T-helper 1 cell treated with Interleukin-12 subunit alpha and Interleukin-12 subunit beta and Interleukin-4 antibody, amounts not matched to agents 30 μg/mL and 1 μg/mL, for 36 hours (primary cell): ENCODE measurements at regions not wholly inside any gene's neighbourhood (a gene's known extent, or its start where the extent isn't known, plus 50 kb on each side); places are given as distances from the start of the nearest gene placed in this dataset.

ENCODE experiments used
- H3K27ac Mint-ChIP-seq: one replicate; pipeline ENCODE4 v1.8.0; 2021; ENCODE audit warnings: mild to moderate bottlenecking, mixed read lengths
- H3K27me3 Mint-ChIP-seq: one replicate; pipeline ENCODE4 v1.8.0; 2021; ENCODE audit warnings: low read depth, mixed read lengths
- H3K36me3 Mint-ChIP-seq: one replicate; pipeline ENCODE4 v1.8.0; 2021; ENCODE audit warnings: low read depth, mixed read lengths
- H3K4me1 Mint-ChIP-seq: one replicate; pipeline ENCODE4 v1.8.0; 2021; ENCODE audit warnings: low read depth, mixed read lengths
- H3K4me3 Mint-ChIP-seq: one replicate; pipeline ENCODE4 v1.8.0; 2021; ENCODE audit warnings: mild to moderate bottlenecking, moderate library complexity, mixed read lengths
- H3K9me3 Mint-ChIP-seq: one replicate; pipeline ENCODE4 v1.8.0; 2021; ENCODE audit warnings: mixed read lengths

- Mint-ChIP-seq H3K27me3 (no peaks in the 10 kb centered on the region), H3K9me3 (peaks cover 12% of the 10 kb centered on the region), H3K4me3 (no peak overlapping the region), H3K4me1 (no peaks in the 10 kb centered on the region), H3K36me3 (no peaks in the 10 kb centered on the region), H3K27ac (no peak overlapping the region)
These were observed 216.0 kb downstream of the RAB28 start for GRCh38 chr4:13268165-13268564.

- Mint-ChIP-seq H3K36me3 (no peaks in the 10 kb centered on the region), H3K4me3 (no peak overlapping the region), H3K9me3 (peaks cover 12% of the 10 kb centered on the region), H3K27ac (no peak overlapping the region), H3K27me3 (no peaks in the 10 kb centered on the region), H3K4me1 (no peaks in the 10 kb centered on the region)
These were observed 217.0 kb downstream of the RAB28 start for GRCh38 chr4:13267091-13267490.

- H3K9me3 Mint-ChIP-seq = peaks cover 12% of the 10 kb centered on the region
- H3K27ac Mint-ChIP-seq = no peak overlapping the region
- H3K4me3 Mint-ChIP-seq = no peak overlapping the region
- H3K4me1 Mint-ChIP-seq = no peaks in the 10 kb centered on the region
- no peaks in the 10 kb centered on the region for H3K27me3 Mint-ChIP-seq
- no peaks in the 10 kb centered on the region for H3K36me3 Mint-ChIP-seq
These were observed 217.5 kb downstream of the RAB28 start for GRCh38 chr4:13266687-13267086.

DNA sequence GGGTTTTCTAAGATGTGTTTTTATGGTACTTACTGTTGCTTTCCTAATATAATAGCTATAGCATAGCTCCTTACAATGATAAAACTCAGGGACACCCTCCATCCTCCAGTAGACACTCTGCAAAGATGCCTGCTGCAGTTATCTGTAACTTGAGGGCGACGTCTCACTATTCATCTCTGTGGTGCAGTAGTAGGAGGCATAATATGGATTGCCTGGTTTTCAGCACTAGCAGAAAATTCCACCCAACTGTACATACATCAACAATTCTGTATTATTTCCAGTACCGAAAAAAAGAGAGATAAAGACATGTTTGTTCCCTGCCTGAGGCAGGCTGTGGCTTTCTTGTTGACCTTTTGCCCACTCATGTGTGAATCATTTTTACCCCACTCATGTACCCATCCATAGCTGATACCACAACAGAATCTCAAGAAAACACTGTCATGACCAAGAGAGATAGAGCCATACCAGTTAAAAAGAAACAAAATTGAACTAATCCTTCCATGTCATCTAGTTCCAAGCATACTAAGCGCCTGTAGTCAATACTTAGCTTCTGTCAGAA, 220.1 kb downstream of the RAB28 start:
- no peak overlapping the region for H3K4me3 Mint-ChIP-seq
- no peak overlapping the region for H3K27ac Mint-ChIP-seq
- H3K36me3 Mint-ChIP-seq = no peaks in the 10 kb centered on the region
- H3K27me3 Mint-ChIP-seq = no peaks in the 10 kb centered on the region
- H3K4me1 Mint-ChIP-seq = no peaks in the 10 kb centered on the region
- peaks cover 4% of the 10 kb centered on the region for H3K9me3 Mint-ChIP-seq

DNA sequence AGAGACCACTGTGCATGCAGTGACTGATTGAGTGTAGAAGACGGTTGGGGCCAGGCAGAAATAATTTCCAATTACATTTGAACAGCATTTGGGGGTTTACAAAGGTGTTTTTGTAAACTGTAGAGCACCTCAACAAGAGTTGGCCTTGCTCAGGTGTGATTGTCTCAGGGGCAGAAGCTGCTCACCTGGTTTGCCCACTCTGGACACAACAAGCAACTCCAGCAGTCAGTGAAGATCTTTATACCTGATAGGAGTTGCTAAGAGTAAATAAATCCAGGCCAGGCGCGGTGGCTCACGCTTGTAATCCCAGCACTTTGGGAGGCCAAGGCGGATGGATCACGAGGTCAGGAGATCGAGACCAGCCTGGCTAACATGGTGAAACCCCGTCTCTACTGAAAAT, 221.3 kb downstream of the RAB28 start:
- H3K27ac Mint-ChIP-seq = no peak overlapping the region
- peaks cover 4% of the 10 kb centered on the region for H3K9me3 Mint-ChIP-seq
- no peaks in the 10 kb centered on the region for H3K36me3 Mint-ChIP-seq
- no peaks in the 10 kb centered on the region for H3K27me3 Mint-ChIP-seq
- H3K4me3 Mint-ChIP-seq = no peak overlapping the region
- no peaks in the 10 kb centered on the region for H3K4me1 Mint-ChIP-seq

DNA sequence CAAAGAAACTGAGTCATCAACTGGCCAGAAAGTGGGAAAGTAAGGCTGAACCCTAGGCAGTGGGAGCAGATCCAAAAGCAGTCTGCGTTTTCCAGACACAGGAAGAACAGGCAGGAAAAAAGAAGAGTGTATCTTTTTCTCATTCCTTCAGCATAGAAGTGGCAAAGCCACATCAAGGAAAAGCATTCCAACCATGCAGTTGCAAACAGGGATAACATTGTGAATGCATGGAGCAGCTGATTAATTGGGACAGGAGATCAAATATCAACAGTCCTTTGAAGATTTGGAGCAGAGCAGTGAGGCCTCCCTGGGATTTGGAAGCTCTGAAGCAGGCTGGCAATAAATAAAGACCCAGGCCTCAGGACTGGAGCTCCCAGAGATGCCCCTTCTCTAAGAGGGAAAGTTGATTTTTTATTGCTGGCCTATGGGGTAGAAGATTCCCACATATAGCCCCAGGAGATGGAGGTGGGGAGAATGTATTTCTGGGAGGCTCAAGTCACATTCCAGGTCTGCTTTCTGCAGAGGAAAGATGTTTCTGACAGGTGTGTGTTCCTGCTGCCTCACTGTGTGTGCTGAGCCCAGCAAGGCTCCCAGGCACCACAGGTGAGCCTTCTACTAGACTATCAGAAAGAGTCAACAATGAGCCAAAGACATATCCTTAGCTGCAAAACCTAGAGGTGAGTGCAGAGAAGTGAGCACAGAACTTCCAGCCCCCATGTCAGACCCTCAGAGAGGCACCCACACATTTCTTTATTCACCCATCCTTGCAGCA, 222.5 kb downstream of the RAB28 start:
- peaks cover 3% of the 10 kb centered on the region for H3K9me3 Mint-ChIP-seq
- no peak overlapping the region for H3K4me3 Mint-ChIP-seq
- no peaks in the 10 kb centered on the region for H3K27me3 Mint-ChIP-seq
- no peaks in the 10 kb centered on the region for H3K36me3 Mint-ChIP-seq
- no peak overlapping the region for H3K27ac Mint-ChIP-seq
- no peaks in the 10 kb centered on the region for H3K4me1 Mint-ChIP-seq

GRCh38 chr4:13260513-13260912, 223.6 kb downstream of the RAB28 start:
- no peak overlapping the region for H3K4me3 Mint-ChIP-seq
- no peaks in the 10 kb centered on the region for H3K9me3 Mint-ChIP-seq
- H3K36me3 Mint-ChIP-seq = no peaks in the 10 kb centered on the region

DNA sequence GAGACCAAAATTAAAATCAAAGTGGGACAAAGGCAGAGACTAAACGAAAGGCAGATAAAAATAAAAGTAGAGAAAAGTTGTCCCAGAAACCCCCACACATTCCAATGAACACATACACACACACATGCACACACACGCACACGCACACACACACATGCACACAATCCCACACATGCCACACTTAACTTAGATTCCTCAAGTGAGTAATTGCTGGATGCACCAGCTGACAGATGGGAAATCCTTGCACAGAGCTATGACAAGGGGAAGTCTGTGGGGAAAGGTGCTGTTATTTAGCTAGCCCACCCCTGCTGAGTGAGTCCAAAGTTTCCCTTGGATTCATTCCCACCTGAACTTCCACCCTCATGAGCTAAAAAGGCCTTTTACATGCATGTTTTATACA, 233.9 kb downstream of the RAB28 start:
- Mint-ChIP-seq H3K9me3 (peaks cover 15% of the 10 kb centered on the region), H3K4me1 (no peaks in the 10 kb centered on the region), H3K27ac (no peak overlapping the region), H3K36me3 (no peaks in the 10 kb centered on the region), H3K4me3 (no peak overlapping the region), H3K27me3 (no peaks in the 10 kb centered on the region)

More at GRCh38 chr4:13260513-13260912, 223.6 kb downstream of the RAB28 start:
- no peak overlapping the region for H3K27ac Mint-ChIP-seq
- H3K4me1 Mint-ChIP-seq = no peaks in the 10 kb centered on the region
- no peaks in the 10 kb centered on the region for H3K27me3 Mint-ChIP-seq

DNA sequence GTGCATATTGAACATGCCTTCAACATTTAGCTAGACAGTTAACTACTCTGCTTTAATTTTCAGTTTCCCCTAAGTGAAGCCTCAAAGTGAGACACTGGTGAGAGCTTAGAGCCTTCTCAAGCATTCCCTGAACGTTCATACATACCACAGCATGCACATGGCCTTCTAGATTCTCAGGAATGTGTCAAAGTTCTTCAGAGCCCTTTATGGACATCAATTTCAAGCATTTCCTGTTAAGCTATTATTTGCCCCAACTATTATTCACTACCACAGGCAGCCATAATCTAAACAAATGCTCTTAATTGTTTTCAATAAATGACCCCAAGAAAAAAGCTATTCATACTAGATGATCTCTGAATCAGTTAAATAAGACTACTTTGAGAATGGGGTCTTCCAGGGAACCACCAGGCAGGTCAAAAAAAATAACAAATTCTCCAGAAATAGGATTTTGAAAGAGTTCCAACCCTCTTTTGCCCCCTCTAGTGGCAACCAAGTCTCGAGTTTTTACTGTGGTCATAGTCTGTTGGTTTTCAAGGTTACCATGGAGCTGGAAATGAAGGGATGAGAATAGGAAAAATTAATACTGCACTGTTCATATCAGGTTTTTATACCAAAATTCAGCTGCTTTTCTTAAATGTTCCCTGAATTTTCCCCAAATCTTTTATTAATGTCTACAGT, 235.4 kb downstream of the RAB28 start:
- Mint-ChIP-seq H3K27ac (no peak overlapping the region), H3K9me3 (peaks cover 18% of the 10 kb centered on the region), H3K4me1 (no peaks in the 10 kb centered on the region), H3K27me3 (no peaks in the 10 kb centered on the region), H3K36me3 (no peaks in the 10 kb centered on the region), H3K4me3 (no peak overlapping the region)

GRCh38 chr4:13246107-13246506, 238.0 kb downstream of the RAB28 start:
- Mint-ChIP-seq H3K27me3 (no peaks in the 10 kb centered on the region), H3K27ac (no peak overlapping the region), H3K9me3 (peaks cover 18% of the 10 kb centered on the region), H3K4me1 (no peaks in the 10 kb centered on the region), H3K36me3 (no peaks in the 10 kb centered on the region), H3K4me3 (no peak overlapping the region)

DNA sequence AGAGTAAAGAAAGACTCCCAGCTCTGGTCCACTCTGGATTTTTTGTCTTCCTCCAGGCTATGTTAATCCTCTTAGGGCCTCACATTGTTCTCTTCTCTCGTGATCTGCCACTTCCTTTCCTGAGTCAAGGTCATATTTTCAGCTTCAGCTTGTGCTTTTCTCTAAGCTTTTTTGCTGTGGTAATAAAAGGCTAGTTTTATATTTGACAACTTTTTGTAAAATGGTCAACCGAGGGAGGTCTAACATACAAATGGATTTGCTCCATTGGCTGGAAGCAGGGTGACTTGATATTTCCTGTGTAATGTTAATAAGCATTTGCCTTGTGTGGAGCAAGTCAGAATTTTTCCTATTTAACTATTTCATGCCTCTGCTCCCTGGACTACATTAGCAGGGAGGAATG, 239.7 kb downstream of the RAB28 start:
- Mint-ChIP-seq H3K4me1 (no peaks in the 10 kb centered on the region), H3K36me3 (no peaks in the 10 kb centered on the region), H3K4me3 (no peak overlapping the region), H3K27me3 (no peaks in the 10 kb centered on the region), H3K9me3 (peaks cover 18% of the 10 kb centered on the region), H3K27ac (no peak overlapping the region)

DNA sequence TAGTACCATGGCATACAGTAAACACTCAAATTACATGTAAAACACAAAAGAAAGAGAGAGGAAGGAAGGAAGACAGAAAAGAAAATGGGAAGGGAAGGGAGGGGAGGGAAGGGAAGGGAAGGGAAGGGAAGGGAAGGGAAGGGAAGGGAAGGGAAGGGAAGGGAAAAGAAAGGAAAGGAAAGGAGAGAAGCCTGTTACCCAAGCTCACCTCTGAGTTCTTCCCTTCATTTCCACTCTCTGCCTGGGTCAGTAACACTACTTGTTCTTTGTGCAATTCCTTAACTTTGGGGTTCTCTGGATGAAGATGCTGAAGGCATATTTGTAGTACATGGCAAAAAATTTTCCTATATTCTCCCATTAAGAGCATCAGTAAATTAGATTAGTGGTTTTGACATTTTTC, 241.0 kb downstream of the RAB28 start:
- Mint-ChIP-seq H3K27me3 (no peaks in the 10 kb centered on the region), H3K4me3 (no peak overlapping the region), H3K4me1 (no peaks in the 10 kb centered on the region), H3K27ac (no peak overlapping the region), H3K36me3 (no peaks in the 10 kb centered on the region), H3K9me3 (peaks cover 19% of the 10 kb centered on the region)

DNA sequence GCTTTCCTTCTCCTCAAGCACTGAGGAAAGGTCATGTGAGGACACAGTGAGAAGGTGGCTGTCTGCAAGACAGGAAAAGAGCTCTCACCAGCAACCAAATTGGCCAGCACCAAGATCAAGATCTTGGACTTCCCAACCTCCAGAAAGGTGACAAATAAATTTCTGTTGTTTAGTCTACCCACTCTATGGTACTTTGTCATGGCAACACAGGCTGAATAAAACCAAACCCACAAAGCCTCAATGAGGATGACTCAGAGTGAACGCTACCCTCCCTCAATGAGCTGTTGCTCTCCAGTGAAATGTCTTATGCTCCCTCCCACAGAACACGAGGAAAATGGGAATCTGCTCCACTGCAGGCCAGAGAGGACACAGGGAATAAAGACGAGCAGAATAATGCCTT, 244.1 kb downstream of the RAB28 start:
- H3K4me3 Mint-ChIP-seq = no peak overlapping the region
- H3K4me1 Mint-ChIP-seq = no peaks in the 10 kb centered on the region
- no peak overlapping the region for H3K27ac Mint-ChIP-seq
- no peaks in the 10 kb centered on the region for H3K36me3 Mint-ChIP-seq
- peaks cover 7% of the 10 kb centered on the region for H3K9me3 Mint-ChIP-seq
- no peaks in the 10 kb centered on the region for H3K27me3 Mint-ChIP-seq

DNA sequence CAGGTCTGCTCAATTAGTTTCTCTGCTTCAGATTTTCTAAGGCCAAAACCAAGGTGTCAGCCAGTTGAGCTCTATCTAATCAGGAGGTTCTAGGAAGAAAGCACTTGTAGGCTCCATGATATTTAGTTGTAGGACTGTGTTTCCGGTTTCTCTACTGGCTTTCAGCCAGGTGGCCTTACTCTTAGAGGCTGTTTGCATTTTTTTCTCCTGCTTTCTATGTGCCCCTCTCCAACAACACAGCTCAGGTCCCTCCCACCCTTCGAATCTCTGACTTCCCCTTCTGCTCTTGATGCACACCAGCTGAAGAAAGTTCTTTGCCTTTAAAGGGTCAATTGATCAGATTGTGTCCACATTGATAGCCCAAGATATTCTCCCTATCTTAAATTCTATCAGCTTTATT, 245.2 kb downstream of the RAB28 start:
- H3K36me3 Mint-ChIP-seq = no peaks in the 10 kb centered on the region
- no peak overlapping the region for H3K4me3 Mint-ChIP-seq
- no peaks in the 10 kb centered on the region for H3K4me1 Mint-ChIP-seq
- H3K27ac Mint-ChIP-seq = no peak overlapping the region
- peaks cover 4% of the 10 kb centered on the region for H3K9me3 Mint-ChIP-seq
- H3K27me3 Mint-ChIP-seq = no peaks in the 10 kb centered on the region

GRCh38 chr4:13236485-13236884, 247.7 kb downstream of the RAB28 start:
- H3K27ac Mint-ChIP-seq = no peak overlapping the region
- no peaks in the 10 kb centered on the region for H3K36me3 Mint-ChIP-seq
- H3K27me3 Mint-ChIP-seq = no peaks in the 10 kb centered on the region
- H3K4me3 Mint-ChIP-seq = no peak overlapping the region
- no peaks in the 10 kb centered on the region for H3K4me1 Mint-ChIP-seq
- peaks cover 15% of the 10 kb centered on the region for H3K9me3 Mint-ChIP-seq
